ENCODE measurements at regions not wholly inside any gene's neighbourhood (a gene's known extent, or its start where the extent isn't known, plus 50 kb on each side); places are given as distances from the start of the nearest gene placed in this dataset.

DNA sequence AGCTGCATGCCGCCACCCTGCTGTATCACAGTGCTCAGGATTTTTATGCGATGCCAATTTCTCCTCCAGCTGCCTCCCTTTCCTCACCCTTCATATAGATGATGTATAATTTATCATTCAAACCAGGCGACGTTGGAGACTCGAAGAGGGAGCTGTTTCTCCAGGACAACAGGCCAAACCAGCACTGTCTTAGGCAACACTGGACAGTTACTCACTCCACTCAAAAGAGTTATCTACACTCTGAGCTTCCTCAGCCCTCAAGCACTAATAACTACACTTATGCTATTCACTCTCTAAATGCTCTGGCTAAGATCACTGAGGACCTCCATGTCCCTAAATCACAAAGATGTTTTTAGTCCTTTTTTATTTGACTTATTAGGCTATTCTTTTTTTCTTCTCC is 87.3 kb upstream of the RFC3 start:
- H3K36me3 Mint-ChIP-seq, result no peaks in the 10 kb centered on the region
- no peak overlapping the region for H3K4me3 Mint-ChIP-seq
- DNase-seq (no peak), ATAC-seq (replicated peaks in 1 of 4) (no peak)
- H3K9me3 Mint-ChIP-seq, result no peaks in the 10 kb centered on the region
- Histone ChIP-seq H3K9me3 (no peaks in the 10 kb centered on the region), H3K4me1 (ENCODE audit: control insufficient read depth in 1 of 2, extremely low read depth in 1 of 2, insufficient read depth in 2 of 2, low read length in 2 of 2) (no peaks in the 10 kb centered on the region), H3K27ac (ENCODE audit: low read length) (no peak overlapping the region), H3K27me3 (replicated peaks in 1 of 2; ENCODE audit: control insufficient read depth in 2 of 2, extremely low read depth in 1 of 2, insufficient read depth in 2 of 2, low read length in 1 of 2) (no peaks in the 10 kb centered on the region), H3K36me3 (ENCODE audit: control insufficient read depth in 2 of 2, extremely low read depth in 1 of 2, insufficient read depth in 1 of 2, low read length in 1 of 2) (no peaks in the 10 kb centered on the region), H3K4me3 (ENCODE audit: control insufficient read depth in 1 of 2, extremely low read depth in 1 of 2, low read length in 1 of 2) (no peak overlapping the region)
- CTCF ChIA-PET, result interaction anchor here in 1 of 2 donors (0.5 kb wide), 1 partner anchor 196 kb away, joined by 3 read pairs; no protein-coding TSS in a partner anchor
- POLR2A ChIA-PET, result no interaction called here
- H3K4me1 Mint-ChIP-seq, result peaks cover 0 to 7% (median 0%) of the 10 kb centered on the region in 3 donors
- H3K27me3 Mint-ChIP-seq, result no peaks in the 10 kb centered on the region
- H3K27ac Mint-ChIP-seq, result no peak overlapping the region
- 80% methylated on average over 3 of the region's 5 CpGs for WGBS (ENCODE audit: insufficient coverage)

GRCh38 chr13:33735276-33735675 is 82.7 kb upstream of the RFC3 start:
- DNase-seq (no peak), ATAC-seq (replicated peaks in 1 of 4) (no peak)
- Mint-ChIP-seq H3K4me3 (no peak overlapping the region), H3K27ac (no peak overlapping the region), H3K36me3 (no peaks in the 10 kb centered on the region), H3K4me1 (no peaks in the 10 kb centered on the region), H3K27me3 (peaks cover 3% of the 10 kb centered on the region in 2 donors), H3K9me3 (no peaks in the 10 kb centered on the region)
- Histone ChIP-seq H3K36me3 (ENCODE audit: control insufficient read depth in 2 of 2, extremely low read depth in 1 of 2, insufficient read depth in 1 of 2, low read length in 1 of 2) (no peaks in the 10 kb centered on the region), H3K9me3 (no peaks in the 10 kb centered on the region), H3K27me3 (replicated peaks in 1 of 2; ENCODE audit: control insufficient read depth in 2 of 2, extremely low read depth in 1 of 2, insufficient read depth in 2 of 2, low read length in 1 of 2) (no peaks in the 10 kb centered on the region), H3K4me3 (ENCODE audit: control insufficient read depth in 1 of 2, extremely low read depth in 1 of 2, low read length in 1 of 2) (no peak overlapping the region), H3K4me1 (ENCODE audit: control insufficient read depth in 1 of 2, extremely low read depth in 1 of 2, insufficient read depth in 2 of 2, low read length in 2 of 2) (no peaks in the 10 kb centered on the region), H3K27ac (ENCODE audit: low read length) (no peak overlapping the region)
- CTCF ChIA-PET, result interaction anchor here in 1 of 2 donors (0.6 kb wide), 1 partner anchor 1910 kb away, joined by 3 read pairs; no protein-coding TSS in a partner anchor
- POLR2A ChIA-PET, result no interaction called here
- no CpG with 5 or more reads among the region's 1 CpG for WGBS (ENCODE audit: insufficient coverage)

DNA sequence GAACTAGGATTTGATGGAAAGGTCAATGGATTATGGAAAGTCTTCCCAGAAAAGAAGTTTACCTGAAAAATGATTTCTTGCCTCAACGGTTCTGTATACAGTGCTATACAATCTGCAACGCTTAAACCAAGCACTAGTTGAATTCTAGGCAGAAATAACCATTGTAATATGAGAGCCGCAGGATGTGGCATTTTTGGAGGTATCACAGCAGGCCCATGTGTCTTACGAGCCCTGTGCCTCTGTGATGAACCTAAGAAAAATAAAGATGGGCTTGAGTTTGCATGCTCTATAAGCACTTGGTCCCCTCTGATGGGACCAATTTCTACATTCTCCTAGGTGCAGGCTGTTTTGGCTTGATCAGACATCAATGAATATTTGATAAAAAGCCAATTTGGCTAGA is 78.7 kb upstream of the RFC3 start:
- 80% methylated on average over 2 of the region's 4 CpGs for WGBS (ENCODE audit: insufficient coverage)
- no peak for DNase-seq
- no peaks in the 10 kb centered on the region for H3K36me3 ChIP-seq (ENCODE audit: control insufficient read depth in 2 of 2, extremely low read depth in 1 of 2, insufficient read depth in 1 of 2, low read length in 1 of 2)
- H3K27ac ChIP-seq (ENCODE audit: low read length), result no peak overlapping the region
- H3K36me3 Mint-ChIP-seq, result no peaks in the 10 kb centered on the region
- H3K27ac Mint-ChIP-seq, result no peak overlapping the region
- no peak overlapping the region for H3K4me3 ChIP-seq (ENCODE audit: control insufficient read depth in 1 of 2, extremely low read depth in 1 of 2, low read length in 1 of 2)
- no peaks in the 10 kb centered on the region for H3K9me3 ChIP-seq
- H3K4me3 Mint-ChIP-seq, result no peak overlapping the region
- H3K27me3 ChIP-seq (replicated peaks in 1 of 2; ENCODE audit: control insufficient read depth in 2 of 2, extremely low read depth in 1 of 2, insufficient read depth in 2 of 2, low read length in 1 of 2), result no peaks in the 10 kb centered on the region
- peaks cover 3 to 5% of the 10 kb centered on the region in 2 donors for H3K27me3 Mint-ChIP-seq
- ChIA-PET POLR2A (no interaction called here), CTCF (no interaction called here)
- H3K4me1 ChIP-seq (ENCODE audit: control insufficient read depth in 1 of 2, extremely low read depth in 1 of 2, insufficient read depth in 2 of 2, low read length in 2 of 2), result peaks cover 5 to 10% of the 10 kb centered on the region in 2 experiments
- H3K4me1 Mint-ChIP-seq, result peaks cover 13 to 17% (median 15%) of the 10 kb centered on the region in 3 donors
- no peak for ATAC-seq (replicated peaks in 1 of 4)
- no peaks in the 10 kb centered on the region for H3K9me3 Mint-ChIP-seq

DNA sequence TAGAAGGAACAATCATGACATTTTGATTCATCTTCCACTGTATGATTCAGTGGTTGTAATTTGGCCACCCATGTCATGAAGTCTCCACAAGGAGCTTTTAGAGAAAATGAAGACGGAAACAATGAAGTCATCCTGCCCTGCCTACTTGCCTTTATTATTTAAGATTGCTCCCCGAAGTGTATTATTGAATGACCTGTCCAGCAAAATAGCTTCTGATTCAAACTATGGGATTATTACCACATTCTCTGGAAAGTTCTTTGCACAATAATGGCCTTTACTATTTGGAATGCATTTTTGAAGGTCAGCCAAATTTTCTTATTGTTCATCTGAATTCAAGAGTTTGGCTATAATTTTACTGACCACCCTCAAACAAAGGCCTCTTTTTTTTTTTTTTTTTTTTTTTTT is 77.8 kb upstream of the RFC3 start:
- H3K27me3 ChIP-seq (replicated peaks in 1 of 2; ENCODE audit: control insufficient read depth in 2 of 2, extremely low read depth in 1 of 2, insufficient read depth in 2 of 2, low read length in 1 of 2), result no peaks in the 10 kb centered on the region
- no peaks in the 10 kb centered on the region for H3K36me3 ChIP-seq (ENCODE audit: control insufficient read depth in 2 of 2, extremely low read depth in 1 of 2, insufficient read depth in 1 of 2, low read length in 1 of 2)
- ATAC-seq (replicated peaks in 1 of 4) (no peak), DNase-seq (no peak)
- Mint-ChIP-seq H3K36me3 (no peaks in the 10 kb centered on the region), H3K27ac (no peak overlapping the region), H3K9me3 (no peaks in the 10 kb centered on the region), H3K27me3 (peaks cover 3 to 5% of the 10 kb centered on the region in 2 donors), H3K4me1 (peaks cover 22 to 25% (median 24%) of the 10 kb centered on the region in 3 donors), H3K4me3 (no peak overlapping the region)
- H3K9me3 ChIP-seq, result no peaks in the 10 kb centered on the region
- peaks cover 12 to 14% of the 10 kb centered on the region in 2 experiments for H3K4me1 ChIP-seq (ENCODE audit: control insufficient read depth in 1 of 2, extremely low read depth in 1 of 2, insufficient read depth in 2 of 2, low read length in 2 of 2)
- ChIA-PET CTCF (interaction anchor here in 1 of 2 donors (0.6 kb wide), 1 partner anchor 1247 kb away, joined by 8 read pairs; no protein-coding TSS in a partner anchor), POLR2A (interaction anchor here in 1 of 2 donors (0.7 kb wide), 1 partner anchor 1254 kb away, joined by 5 read pairs; no protein-coding TSS in a partner anchor)
- H3K27ac ChIP-seq (ENCODE audit: low read length), result no peak overlapping the region
- no CpG with 5 or more reads among the region's 2 CpGs for WGBS (ENCODE audit: insufficient coverage)
- no peak overlapping the region for H3K4me3 ChIP-seq (ENCODE audit: control insufficient read depth in 1 of 2, extremely low read depth in 1 of 2, low read length in 1 of 2)

DNA sequence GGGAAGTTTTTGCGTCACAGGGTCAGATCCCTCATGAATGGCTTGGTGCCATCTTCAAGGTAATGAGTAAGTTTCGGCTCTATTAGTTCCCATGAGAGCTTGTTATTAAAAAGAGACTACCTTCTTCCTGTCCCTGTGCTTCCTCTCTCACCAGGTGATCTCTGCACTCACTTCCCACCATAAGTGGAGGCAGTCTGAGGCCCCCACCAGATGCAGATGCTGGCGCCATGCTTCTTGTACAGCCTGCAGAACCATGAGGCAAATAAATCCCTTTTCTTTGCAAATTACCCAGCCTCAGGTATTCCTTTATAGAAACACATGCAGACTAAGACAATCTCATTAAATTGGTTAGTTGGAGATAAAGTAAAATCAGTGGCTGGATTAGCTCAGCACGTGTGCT is 75.6 kb upstream of the RFC3 start:
- no peak overlapping the region for H3K4me3 Mint-ChIP-seq
- Histone ChIP-seq H3K27me3 (replicated peaks in 1 of 2; ENCODE audit: control insufficient read depth in 2 of 2, extremely low read depth in 1 of 2, insufficient read depth in 2 of 2, low read length in 1 of 2) (no peaks in the 10 kb centered on the region), H3K27ac (ENCODE audit: low read length) (no peak overlapping the region), H3K4me1 (ENCODE audit: control insufficient read depth in 1 of 2, extremely low read depth in 1 of 2, insufficient read depth in 2 of 2, low read length in 2 of 2) (peaks cover 12 to 14% of the 10 kb centered on the region in 2 experiments), H3K4me3 (ENCODE audit: control insufficient read depth in 1 of 2, extremely low read depth in 1 of 2, low read length in 1 of 2) (no peak overlapping the region), H3K36me3 (ENCODE audit: control insufficient read depth in 2 of 2, extremely low read depth in 1 of 2, insufficient read depth in 1 of 2, low read length in 1 of 2) (no peaks in the 10 kb centered on the region), H3K9me3 (no peaks in the 10 kb centered on the region)
- no peaks in the 10 kb centered on the region for H3K9me3 Mint-ChIP-seq
- ATAC-seq (replicated peaks in 1 of 4) (no peak), DNase-seq (no peak)
- POLR2A ChIA-PET, result interaction anchor here in 1 of 2 donors (0.7 kb wide), 1 partner anchor 1359 kb away, joined by 3 read pairs; no protein-coding TSS in a partner anchor
- no CpG with 5 or more reads among the region's 4 CpGs for WGBS (ENCODE audit: insufficient coverage)
- CTCF ChIA-PET, result no interaction called here
- H3K27ac Mint-ChIP-seq, result no peak overlapping the region
- H3K36me3 Mint-ChIP-seq, result no peaks in the 10 kb centered on the region
- H3K27me3 Mint-ChIP-seq, result peaks cover 3 to 5% of the 10 kb centered on the region in 2 donors
- H3K4me1 Mint-ChIP-seq, result peaks cover 22 to 28% (median 25%) of the 10 kb centered on the region in 3 donors

DNA sequence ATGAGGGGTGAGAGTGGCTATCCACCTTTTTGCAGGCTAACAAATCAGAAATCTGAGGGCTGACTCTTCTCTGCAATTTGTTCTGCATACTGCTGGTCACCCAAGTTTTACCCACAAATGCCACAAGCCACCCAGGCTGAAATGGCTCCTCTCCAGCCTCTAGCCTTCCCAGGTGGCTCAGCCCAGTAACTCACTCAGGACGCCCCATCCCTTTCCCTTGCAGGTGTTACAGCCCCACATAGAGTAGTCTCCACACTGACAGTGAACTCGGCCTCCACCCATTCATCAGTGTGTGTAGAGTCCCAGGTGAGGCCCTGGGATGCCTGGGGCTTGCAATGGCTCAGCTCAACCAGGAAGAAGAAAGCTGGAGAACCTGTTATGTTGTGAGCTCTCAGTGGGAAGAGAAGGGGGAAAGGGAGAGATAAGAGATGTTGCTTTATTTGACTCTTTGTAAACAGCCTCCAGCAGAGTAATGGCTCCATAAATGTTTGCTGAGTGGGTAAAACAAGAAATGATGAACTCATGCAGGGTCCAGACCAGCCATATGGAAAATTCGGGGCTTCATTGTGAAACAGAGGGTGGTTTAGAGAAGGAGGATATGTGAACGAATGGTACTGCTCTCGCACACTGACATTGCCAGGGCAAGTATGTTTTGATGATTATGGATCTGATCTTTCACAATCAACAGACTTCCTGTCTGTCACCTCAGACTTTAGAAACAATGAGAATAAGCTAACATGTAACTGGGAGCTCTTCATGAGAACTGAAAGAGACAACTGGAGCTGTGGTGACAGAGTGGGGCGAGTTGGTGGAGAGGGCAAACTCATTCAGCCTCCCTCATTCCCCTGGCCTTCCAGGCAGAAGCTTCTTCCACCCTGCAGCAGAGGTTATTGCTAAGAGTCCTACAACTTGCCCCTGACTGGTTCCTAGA is 74.2 kb upstream of the RFC3 start:
- 25% methylated on average over 1 of the region's 6 CpGs for WGBS (ENCODE audit: insufficient coverage)
- H3K27ac ChIP-seq (ENCODE audit: low read length), result peak overlapping the region; percentile 37
- peaks cover 12 to 14% of the 10 kb centered on the region in 2 experiments for H3K4me1 ChIP-seq (ENCODE audit: control insufficient read depth in 1 of 2, extremely low read depth in 1 of 2, insufficient read depth in 2 of 2, low read length in 2 of 2)
- H3K27me3 ChIP-seq (replicated peaks in 1 of 2; ENCODE audit: control insufficient read depth in 2 of 2, extremely low read depth in 1 of 2, insufficient read depth in 2 of 2, low read length in 1 of 2), result no peaks in the 10 kb centered on the region
- Mint-ChIP-seq H3K27ac (peak overlapping the region; percentile 81 to 88), H3K4me3 (peak overlapping the region; percentile 3 to 43 (median 27)), H3K9me3 (no peaks in the 10 kb centered on the region), H3K4me1 (peaks cover 22 to 28% (median 25%) of the 10 kb centered on the region in 3 donors), H3K36me3 (no peaks in the 10 kb centered on the region), H3K27me3 (peaks cover 0 to 2% of the 10 kb centered on the region in 2 donors)
- CTCF ChIA-PET, result interaction anchor here in 1 of 2 donors (1.0 kb wide), 1 partner anchor 19 kb away, joined by 3 read pairs; no protein-coding TSS in a partner anchor
- peak in 6 of 35 experiments; percentile 2 to 32 (median 3) for DNase-seq
- H3K4me3 ChIP-seq (ENCODE audit: control insufficient read depth in 1 of 2, extremely low read depth in 1 of 2, low read length in 1 of 2), result no peak overlapping the region
- POLR2A ChIA-PET, result no interaction called here
- H3K36me3 ChIP-seq (ENCODE audit: control insufficient read depth in 2 of 2, extremely low read depth in 1 of 2, insufficient read depth in 1 of 2, low read length in 1 of 2), result no peaks in the 10 kb centered on the region
- no peaks in the 10 kb centered on the region for H3K9me3 ChIP-seq
- peak; percentile 68 to 84 (median 82) for ATAC-seq (replicated peaks in 1 of 4)

All from T-cell (primary cell).